ENCODE measurements at regions not wholly inside any gene's neighbourhood (a gene's known extent, or its start where the extent isn't known, plus 50 kb on each side); places are given as distances from the start of the nearest gene placed in this dataset.
A peak's percentile ranks its signal among the peaks of the same experiment; 100 is the strongest.
"Not testable (repeated sequence)": the region's sequence is repeated elsewhere in the genome, so short reads cannot be mapped to it uniquely, and the experiment has no call there.

GRCh38 chr11:47928426-47928825 is 51.9 kb upstream of the PTPRJ start:
- no peak for DNase-seq

- DNase-seq, result no peak
These were observed 56.1 kb upstream of the PTPRJ start for GRCh38 chr11:47924184-47924691.

GRCh38 chr11:47923667-47924066 is 56.7 kb upstream of the PTPRJ start:
- no peak for DNase-seq

- DNase-seq, result not testable (repeated sequence)
These were observed 59.2 kb upstream of the PTPRJ start for GRCh38 chr11:47921080-47921555.

GRCh38 chr11:47918882-47919495 is 61.4 kb upstream of the PTPRJ start:
- DNase-seq, result no peak

GRCh38 chr11:47918370-47918690 is 62.0 kb upstream of the PTPRJ start:
- DNase-seq, result no peak

GRCh38 chr11:47917599-47918369 is 62.6 kb upstream of the PTPRJ start:
- peak in 1 of 5 experiments; percentile 21 for DNase-seq

GRCh38 chr11:47916361-47916841 is 64.0 kb upstream of the PTPRJ start:
- no peak for DNase-seq

GRCh38 chr11:47915783-47916182 is 64.6 kb upstream of the PTPRJ start:
- no peak for DNase-seq

GRCh38 chr11:47915374-47915773 is 65.0 kb upstream of the PTPRJ start:
- DNase-seq, result peak in 2 of 5 experiments; percentile 5 to 17

- DNase-seq, result no peak
These were observed 65.6 kb upstream of the PTPRJ start for GRCh38 chr11:47914743-47915142.

GRCh38 chr11:47913529-47914244 is 65.5 kb upstream of the NUP160 start:
- DNase-seq, result no peak

- no peak for DNase-seq
These were observed 64.8 kb upstream of the NUP160 start for GRCh38 chr11:47912843-47913437.

GRCh38 chr11:47911149-47911548 is 63.0 kb upstream of the NUP160 start:
- DNase-seq, result no peak

- peak in 1 of 5 experiments; percentile 77 for DNase-seq
These were observed 60.0 kb upstream of the NUP160 start for GRCh38 chr11:47908198-47908597.

- no peak for DNase-seq
These were observed 59.3 kb upstream of the NUP160 start for GRCh38 chr11:47907499-47907898.

GRCh38 chr11:47906066-47906465 is 57.9 kb upstream of the NUP160 start:
- DNase-seq, result no peak

- no peak for DNase-seq
These were observed 57.4 kb upstream of the NUP160 start for GRCh38 chr11:47905358-47906059.

- no peak for DNase-seq
These were observed 56.7 kb upstream of the NUP160 start for GRCh38 chr11:47904808-47905207.

- no peak for DNase-seq
These were observed 55.9 kb upstream of the NUP160 start for GRCh38 chr11:47904048-47904447.

- DNase-seq, result peak in 1 of 5 experiments; percentile 24
These were observed 51.7 kb upstream of the NUP160 start for GRCh38 chr11:47899801-47900200.

Data from T-helper 2 cell (primary cell).